ENCODE measurements at regions not wholly inside any gene's neighbourhood (a gene's known extent, or its start where the extent isn't known, plus 50 kb on each side); places are given as distances from the start of the nearest gene placed in this dataset.

DNA sequence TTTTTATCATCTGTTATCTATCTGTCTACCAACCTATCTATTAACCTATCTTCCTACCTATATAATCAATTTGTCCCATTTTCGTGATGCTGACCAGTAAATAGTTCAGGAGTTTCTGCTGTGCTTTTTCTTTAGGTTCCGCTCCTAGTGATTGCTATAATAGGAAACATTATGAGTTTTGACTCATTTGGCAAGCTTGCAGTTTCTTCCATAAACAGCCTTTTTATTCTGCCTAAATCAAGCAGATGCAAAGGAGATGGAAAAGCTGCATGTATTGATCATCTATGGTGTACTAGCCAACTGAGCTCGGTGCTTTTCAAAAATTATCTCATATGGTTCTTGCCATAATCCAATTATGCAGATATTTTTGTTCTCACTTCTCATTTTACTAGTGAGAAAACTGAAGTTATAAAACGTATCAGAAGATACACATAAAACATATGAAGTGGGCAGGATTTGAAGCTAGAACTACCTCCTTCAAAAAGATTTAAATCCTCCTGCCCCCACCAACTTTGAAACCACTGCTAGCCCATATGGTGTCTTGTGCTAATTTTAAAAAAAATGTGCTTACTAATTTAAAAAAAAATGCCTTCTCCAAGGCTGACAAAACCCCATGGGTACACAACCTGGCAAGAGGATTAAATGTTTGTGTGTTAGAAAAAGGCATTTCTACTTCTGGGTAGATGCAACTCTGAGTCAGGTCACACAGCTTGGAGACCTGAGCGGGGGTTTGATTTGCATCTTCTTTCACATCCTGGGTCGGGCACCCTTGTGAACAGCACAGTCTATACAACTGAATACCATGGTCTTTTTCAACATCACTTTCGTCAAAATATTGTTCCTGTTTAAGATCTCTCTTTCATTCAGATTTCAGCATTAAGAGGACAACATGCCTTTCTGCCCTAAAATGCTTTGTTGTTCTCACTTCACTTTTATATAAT is 267.0 kb downstream of the CHL1 start:
- DNase-seq (no peak), ATAC-seq (ENCODE audit: insufficient read depth, low read depth) (no peak)
- H3K9me3 ChIP-seq (ENCODE audit: insufficient read depth, low read length, severe bottlenecking): no peaks in the 10 kb centered on the region
- H3K27ac ChIP-seq (ENCODE audit: low read length): no peak overlapping the region
- H2AFZ ChIP-seq (ENCODE audit: low read depth, low read length): no peak overlapping the region
- TF ChIP-seq EZH2 (IDR thresholded peaks at IDR 0.05; ENCODE audit: borderline replicate concordance, low read depth, low read length, severe bottlenecking) (no peak), CTCF (IDR thresholded peaks at IDR 0.05; ENCODE audit: borderline replicate concordance, extremely low read depth, low read length, poor library complexity, severe bottlenecking) (no peak)
- no peaks in the 10 kb centered on the region for H3K4me1 ChIP-seq (ENCODE audit: insufficient read depth, low read length)
- H3K4me3 ChIP-seq (ENCODE audit: low read depth in 1 of 2, low read length in 2 of 2): no peak overlapping the region
- no peaks in the 10 kb centered on the region for H3K36me3 ChIP-seq (ENCODE audit: insufficient read depth, low read length)
- H3K4me2 ChIP-seq (ENCODE audit: insufficient read depth, low read length): no peak overlapping the region
- H4K20me1 ChIP-seq (ENCODE audit: insufficient read depth, low read length): no peaks in the 10 kb centered on the region
- H3K79me2 ChIP-seq (ENCODE audit: insufficient read depth, low read length): no peaks in the 10 kb centered on the region
- H3K9ac ChIP-seq (ENCODE audit: low read depth, low read length): no peak overlapping the region
- no peaks in the 10 kb centered on the region for H3K27me3 ChIP-seq (ENCODE audit: insufficient read depth, low read length, poor library complexity)

- no peaks in the 10 kb centered on the region for H3K79me2 ChIP-seq (ENCODE audit: insufficient read depth, low read length)
- no peaks in the 10 kb centered on the region for H3K9me3 ChIP-seq (ENCODE audit: insufficient read depth, low read length, severe bottlenecking)
- no peak overlapping the region for H3K27ac ChIP-seq (ENCODE audit: low read length)
- no peaks in the 10 kb centered on the region for H3K27me3 ChIP-seq (ENCODE audit: insufficient read depth, low read length, poor library complexity)
- no peak overlapping the region for H3K4me3 ChIP-seq (ENCODE audit: low read depth in 1 of 2, low read length in 2 of 2)
- no peaks in the 10 kb centered on the region for H4K20me1 ChIP-seq (ENCODE audit: insufficient read depth, low read length)
- ATAC-seq (ENCODE audit: insufficient read depth, low read depth): no peak
- TF ChIP-seq EZH2 (IDR thresholded peaks at IDR 0.05; ENCODE audit: borderline replicate concordance, low read depth, low read length, severe bottlenecking) (no peak), CTCF (IDR thresholded peaks at IDR 0.05; ENCODE audit: borderline replicate concordance, extremely low read depth, low read length, poor library complexity, severe bottlenecking) (no peak)
- no peaks in the 10 kb centered on the region for H3K36me3 ChIP-seq (ENCODE audit: insufficient read depth, low read length)
- H3K4me1 ChIP-seq (ENCODE audit: insufficient read depth, low read length): no peaks in the 10 kb centered on the region
- no peak overlapping the region for H3K9ac ChIP-seq (ENCODE audit: low read depth, low read length)
- DNase-seq: no peak
- no peak overlapping the region for H3K4me2 ChIP-seq (ENCODE audit: insufficient read depth, low read length)
- no peak overlapping the region for H2AFZ ChIP-seq (ENCODE audit: low read depth, low read length)
Observed at GRCh38 chr3:464255-464654, 267.7 kb downstream of the CHL1 start.

GRCh38 chr3:468172-468571 is 271.6 kb downstream of the CHL1 start:
- Histone ChIP-seq H4K20me1 (ENCODE audit: insufficient read depth, low read length) (no peaks in the 10 kb centered on the region), H3K4me2 (ENCODE audit: insufficient read depth, low read length) (no peak overlapping the region), H2AFZ (ENCODE audit: low read depth, low read length) (no peak overlapping the region), H3K9me3 (ENCODE audit: insufficient read depth, low read length, severe bottlenecking) (no peaks in the 10 kb centered on the region), H3K4me3 (ENCODE audit: low read depth in 1 of 2, low read length in 2 of 2) (no peak overlapping the region), H3K36me3 (ENCODE audit: insufficient read depth, low read length) (no peaks in the 10 kb centered on the region), H3K4me1 (ENCODE audit: insufficient read depth, low read length) (no peaks in the 10 kb centered on the region), H3K27ac (ENCODE audit: low read length) (no peak overlapping the region), H3K9ac (ENCODE audit: low read depth, low read length) (no peak overlapping the region), H3K79me2 (ENCODE audit: insufficient read depth, low read length) (no peaks in the 10 kb centered on the region), H3K27me3 (ENCODE audit: insufficient read depth, low read length, poor library complexity) (no peaks in the 10 kb centered on the region)
- ATAC-seq (ENCODE audit: insufficient read depth, low read depth): no peak
- TF ChIP-seq CTCF (IDR thresholded peaks at IDR 0.05; ENCODE audit: borderline replicate concordance, extremely low read depth, low read length, poor library complexity, severe bottlenecking) (peak; percentile 55), EZH2 (IDR thresholded peaks at IDR 0.05; ENCODE audit: borderline replicate concordance, low read depth, low read length, severe bottlenecking) (no peak)
- no peak for DNase-seq
